ENCODE measurements at regions not wholly inside any gene's neighbourhood (a gene's known extent, or its start where the extent isn't known, plus 50 kb on each side); places are given as distances from the start of the nearest gene placed in this dataset.
A peak's percentile ranks its signal among the peaks of the same experiment; 100 is the strongest.
"Not testable (repeated sequence)": the region's sequence is repeated elsewhere in the genome, so short reads cannot be mapped to it uniquely, and the experiment has no call there.

GRCh38 chr13:59439776-59440428 lies 723.8 kb downstream of the DIAPH3 start:
- Histone ChIP-seq H3K27ac (ENCODE audit: low read depth, low read length) (no peak overlapping the region), H3K27me3 (ENCODE audit: insufficient read depth, low read length) (no peaks in the 10 kb centered on the region), H3K9me3 (ENCODE audit: insufficient read depth, low read depth, low read length) (0 out of 2 replicates have a peak, but pooled peaks cover 3% of the 10 kb centered on the region), H3K4me1 (ENCODE audit: insufficient read depth, low read length) (peaks cover 14% of the 10 kb centered on the region), H3K4me3 (ENCODE audit: low read length) (no peak overlapping the region), H3K9ac (ENCODE audit: low read depth, low read length) (no peak overlapping the region), H3K36me3 (ENCODE audit: insufficient read depth, low read length) (no peaks in the 10 kb centered on the region)
- WGBS, result 90% methylated on average over 29 of the region's 29 CpGs

- H3K9me3 ChIP-seq (ENCODE audit: insufficient read depth, low read depth, low read length); H3K27ac ChIP-seq (ENCODE audit: low read depth, low read length); H3K4me3 ChIP-seq (ENCODE audit: low read length); H3K27me3 ChIP-seq (ENCODE audit: insufficient read depth, low read length); H3K9ac ChIP-seq (ENCODE audit: low read depth, low read length); H3K36me3 ChIP-seq (ENCODE audit: insufficient read depth, low read length): not testable (repeated sequence)
- peaks cover 21% of the 10 kb centered on the region for H3K4me1 ChIP-seq (ENCODE audit: insufficient read depth, low read length)
- WGBS, result 89% methylated on average over 13 of the region's 13 CpGs
These were observed 722.7 kb downstream of the DIAPH3 start for GRCh38 chr13:59441068-59441467.

GRCh38 chr13:59441596-59442280 lies 722.0 kb downstream of the DIAPH3 start:
- H3K9ac ChIP-seq (ENCODE audit: low read depth, low read length), result no peak overlapping the region
- H3K4me3 ChIP-seq (ENCODE audit: low read length), result no peak overlapping the region
- H3K9me3 ChIP-seq (ENCODE audit: insufficient read depth, low read depth, low read length), result 0 out of 2 replicates have a peak, but pooled peaks cover 3% of the 10 kb centered on the region
- H3K36me3 ChIP-seq (ENCODE audit: insufficient read depth, low read length), result no peaks in the 10 kb centered on the region
- 81% methylated on average over 7 of the region's 7 CpGs for WGBS
- H3K27me3 ChIP-seq (ENCODE audit: insufficient read depth, low read length), result no peaks in the 10 kb centered on the region
- H3K27ac ChIP-seq (ENCODE audit: low read depth, low read length), result no peak overlapping the region
- H3K4me1 ChIP-seq (ENCODE audit: insufficient read depth, low read length), result peaks cover 27% of the 10 kb centered on the region

- Histone ChIP-seq H3K4me3 (ENCODE audit: low read length) (no peak overlapping the region), H3K9me3 (ENCODE audit: insufficient read depth, low read depth, low read length) (0 out of 2 replicates have a peak, but pooled peaks cover 3% of the 10 kb centered on the region), H3K27me3 (ENCODE audit: insufficient read depth, low read length) (no peaks in the 10 kb centered on the region), H3K27ac (ENCODE audit: low read depth, low read length) (no peak overlapping the region; the same call in 1 of the 2 replicates), H3K4me1 (ENCODE audit: insufficient read depth, low read length) (peaks cover 34% of the 10 kb centered on the region), H3K9ac (ENCODE audit: low read depth, low read length) (no peak overlapping the region), H3K36me3 (ENCODE audit: insufficient read depth, low read length) (no peaks in the 10 kb centered on the region)
- 87% methylated on average over 4 of the region's 4 CpGs for WGBS
These were observed 721.3 kb downstream of the DIAPH3 start for GRCh38 chr13:59442461-59442860.

GRCh38 chr13:59442944-59443486 lies 720.7 kb downstream of the DIAPH3 start:
- Histone ChIP-seq H3K4me1 (ENCODE audit: insufficient read depth, low read length) (peaks cover 39% of the 10 kb centered on the region), H3K4me3 (ENCODE audit: low read length) (no peak overlapping the region), H3K27me3 (ENCODE audit: insufficient read depth, low read length) (no peaks in the 10 kb centered on the region), H3K27ac (ENCODE audit: low read depth, low read length) (no peak overlapping the region), H3K9me3 (ENCODE audit: insufficient read depth, low read depth, low read length) (0 out of 2 replicates have a peak, but pooled peaks cover 3% of the 10 kb centered on the region), H3K36me3 (ENCODE audit: insufficient read depth, low read length) (no peaks in the 10 kb centered on the region), H3K9ac (ENCODE audit: low read depth, low read length) (no peak overlapping the region)
- 98% methylated on average over 5 of the region's 6 CpGs for WGBS

GRCh38 chr13:59444210-59444857 lies 719.4 kb downstream of the DIAPH3 start:
- H3K27ac ChIP-seq (ENCODE audit: low read depth, low read length), result no peak overlapping the region
- peaks cover 2% of the 10 kb centered on the region for H3K27me3 ChIP-seq (ENCODE audit: insufficient read depth, low read length)
- H3K9me3 ChIP-seq (ENCODE audit: insufficient read depth, low read depth, low read length), result 0 out of 2 replicates have a peak, but pooled peaks cover 2% of the 10 kb centered on the region
- H3K4me3 ChIP-seq (ENCODE audit: low read length), result no peak overlapping the region
- WGBS, result 89% methylated on average over 6 of the region's 6 CpGs
- peaks cover 48% of the 10 kb centered on the region for H3K4me1 ChIP-seq (ENCODE audit: insufficient read depth, low read length)
- no peaks in the 10 kb centered on the region for H3K36me3 ChIP-seq (ENCODE audit: insufficient read depth, low read length)
- H3K9ac ChIP-seq (ENCODE audit: low read depth, low read length), result no peak overlapping the region

- no peaks in the 10 kb centered on the region for H3K9me3 ChIP-seq (ENCODE audit: insufficient read depth, low read depth, low read length)
- no peak overlapping the region for H3K27ac ChIP-seq (ENCODE audit: low read depth, low read length)
- 72% methylated on average over 2 of the region's 2 CpGs for WGBS
- no peaks in the 10 kb centered on the region for H3K36me3 ChIP-seq (ENCODE audit: insufficient read depth, low read length)
- H3K4me3 ChIP-seq (ENCODE audit: low read length), result no peak overlapping the region
- no peak overlapping the region for H3K9ac ChIP-seq (ENCODE audit: low read depth, low read length)
- H3K4me1 ChIP-seq (ENCODE audit: insufficient read depth, low read length), result peaks cover 53% of the 10 kb centered on the region
- peaks cover 12% of the 10 kb centered on the region for H3K27me3 ChIP-seq (ENCODE audit: insufficient read depth, low read length)
These were observed 717.9 kb downstream of the DIAPH3 start for GRCh38 chr13:59445812-59446211.

- no peak overlapping the region; the same call in 1 of the 2 replicates for H3K27ac ChIP-seq (ENCODE audit: low read depth, low read length)
- no peak overlapping the region for H3K4me3 ChIP-seq (ENCODE audit: low read length)
- peaks cover 53% of the 10 kb centered on the region for H3K4me1 ChIP-seq (ENCODE audit: insufficient read depth, low read length)
- H3K9ac ChIP-seq (ENCODE audit: low read depth, low read length), result no peak overlapping the region
- no peaks in the 10 kb centered on the region for H3K9me3 ChIP-seq (ENCODE audit: insufficient read depth, low read depth, low read length)
- 97% methylated on average over 4 of the region's 5 CpGs for WGBS
- peaks cover 12% of the 10 kb centered on the region for H3K27me3 ChIP-seq (ENCODE audit: insufficient read depth, low read length)
- no peaks in the 10 kb centered on the region for H3K36me3 ChIP-seq (ENCODE audit: insufficient read depth, low read length)
These were observed 717.3 kb downstream of the DIAPH3 start for GRCh38 chr13:59446391-59446790.

- Histone ChIP-seq H3K9me3 (ENCODE audit: insufficient read depth, low read depth, low read length) (no peaks in the 10 kb centered on the region), H3K27ac (ENCODE audit: low read depth, low read length) (peak overlapping the region; percentile 96; the same call in 1 of the 2 replicates), H3K9ac (ENCODE audit: low read depth, low read length) (no peak overlapping the region), H3K27me3 (ENCODE audit: insufficient read depth, low read length) (peaks cover 12% of the 10 kb centered on the region), H3K36me3 (ENCODE audit: insufficient read depth, low read length) (no peaks in the 10 kb centered on the region), H3K4me3 (ENCODE audit: low read length) (no peak overlapping the region), H3K4me1 (ENCODE audit: insufficient read depth, low read length) (peaks cover 58% of the 10 kb centered on the region)
These were observed 716.7 kb downstream of the DIAPH3 start for GRCh38 chr13:59447031-59447430.

GRCh38 chr13:59447846-59448620 lies 715.7 kb downstream of the DIAPH3 start:
- 12% methylated on average over 4 of the region's 6 CpGs for WGBS
- no peaks in the 10 kb centered on the region for H3K36me3 ChIP-seq (ENCODE audit: insufficient read depth, low read length)

More at GRCh38 chr13:59447846-59448620, 715.7 kb downstream of the DIAPH3 start:
- Histone ChIP-seq H3K27ac (ENCODE audit: low read depth, low read length) (peak overlapping the region; percentile 96), H3K4me1 (ENCODE audit: insufficient read depth, low read length) (peaks cover 61% of the 10 kb centered on the region), H3K9me3 (ENCODE audit: insufficient read depth, low read depth, low read length) (no peaks in the 10 kb centered on the region), H3K4me3 (ENCODE audit: low read length) (0 out of 2 replicates have a peak overlapping the region, but pooled peaks have one; percentile 1), H3K9ac (ENCODE audit: low read depth, low read length) (peak overlapping the region; percentile 43; the same call in 1 of the 2 replicates), H3K27me3 (ENCODE audit: insufficient read depth, low read length) (peaks cover 12% of the 10 kb centered on the region)
